Astrocyte of the cerebellum (primary cell): ENCODE measurements at regions not wholly inside any gene's neighbourhood (a gene's known extent, or its start where the extent isn't known, plus 50 kb on each side); places are given as distances from the start of the nearest gene placed in this dataset.
"Not testable (repeated sequence)": the region's sequence is repeated elsewhere in the genome, so short reads cannot be mapped to it uniquely, and the experiment has no call there.

ENCODE experiments used
- DNase-seq: peaks from one replicate; pipeline ENCODE4 v3.0.0-alpha.2; 2011; ENCODE audit warnings: low read depth
- H3K4me3 ChIP-seq: 2 replicates; pipeline ENCODE4 v1.5.1; 2011; ENCODE audit warnings: mild to moderate bottlenecking, low read depth, low read length, moderate library complexity
- CTCF ChIP-seq: IDR thresholded peaks from 2 replicates; pipeline ENCODE4 v1.5.1; 2012; ENCODE audit warnings: low read length, low read depth, moderate library complexity, mild to moderate bottlenecking; ENCODE audit errors: missing control alignments
- in situ Hi-C: cut with HindIII; loops from 2 replicates; pipeline ENCODE4 v1.10.0; 2017; ENCODE audit warnings: low sequenced_read_pairs

DNA sequence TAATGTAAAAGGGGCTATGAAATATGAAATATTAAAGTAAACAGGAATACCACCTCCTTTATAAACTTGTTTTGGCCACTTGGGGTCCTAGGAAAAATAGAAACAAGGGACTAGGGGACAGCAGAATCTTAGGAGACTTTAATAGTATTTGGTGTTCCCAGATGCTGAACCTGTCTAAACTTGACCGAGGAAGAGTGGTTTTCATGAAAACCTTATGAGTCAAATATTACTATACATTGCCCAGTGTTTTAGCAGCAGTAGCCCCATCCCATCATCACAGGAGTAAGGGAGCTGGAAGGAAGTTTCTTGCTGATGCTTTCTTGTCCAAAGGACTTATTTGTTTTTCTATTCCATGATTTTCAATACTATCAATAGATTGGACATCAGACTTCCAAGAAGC, 177.5 kb upstream of the CAND1 start:
- H3K4me3 ChIP-seq = no peak overlapping the region
- TF ChIP-seq CTCF = no peak
- no peak for DNase-seq
- in situ Hi-C loops = no loop called here

GRCh38 chr12:67092934-67093333, 176.2 kb upstream of the CAND1 start:
- in situ Hi-C loops, DNase-seq, H3K4me3 ChIP-seq: not testable (repeated sequence)

DNA sequence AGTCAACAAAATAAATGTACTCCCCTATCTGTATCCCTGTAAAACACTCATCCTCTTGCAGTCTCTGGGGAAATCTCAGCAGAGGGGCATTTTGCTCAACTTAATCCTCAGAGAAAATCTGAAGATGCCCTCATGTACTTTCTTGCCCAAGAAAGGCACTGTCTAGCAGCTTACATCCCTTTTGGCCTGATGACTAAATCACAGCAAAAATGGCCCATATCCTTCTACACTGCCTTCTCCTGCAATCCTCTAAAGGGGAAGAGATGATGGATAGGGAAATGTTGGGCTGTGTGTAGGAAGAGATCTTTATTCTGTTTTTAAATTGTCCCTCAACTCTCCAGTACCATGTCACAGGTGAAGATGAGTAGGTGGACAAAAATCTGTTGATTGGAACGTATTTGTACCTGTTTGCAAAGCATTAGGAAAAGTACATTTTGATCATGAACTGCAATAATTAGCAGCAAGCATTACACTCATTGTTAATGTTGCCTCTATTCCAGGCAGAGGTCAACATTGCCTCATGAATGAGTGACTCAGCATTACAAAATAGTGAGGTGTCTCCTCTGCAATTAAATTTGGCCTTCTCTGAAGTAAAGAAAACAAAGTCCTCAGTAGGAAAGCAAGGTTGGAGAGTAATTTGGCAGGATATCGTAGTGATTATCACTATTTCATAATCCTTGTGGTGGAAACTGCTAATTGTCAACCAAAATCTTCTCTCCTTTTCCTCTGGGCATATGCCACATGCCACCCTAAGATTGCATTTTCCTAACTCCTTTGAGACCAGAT, 172.4 kb upstream of the CAND1 start:
- no peak overlapping the region for H3K4me3 ChIP-seq
- no peak for TF ChIP-seq CTCF
- in situ Hi-C loops = no loop called here
- peak; percentile 15 for DNase-seq

DNA sequence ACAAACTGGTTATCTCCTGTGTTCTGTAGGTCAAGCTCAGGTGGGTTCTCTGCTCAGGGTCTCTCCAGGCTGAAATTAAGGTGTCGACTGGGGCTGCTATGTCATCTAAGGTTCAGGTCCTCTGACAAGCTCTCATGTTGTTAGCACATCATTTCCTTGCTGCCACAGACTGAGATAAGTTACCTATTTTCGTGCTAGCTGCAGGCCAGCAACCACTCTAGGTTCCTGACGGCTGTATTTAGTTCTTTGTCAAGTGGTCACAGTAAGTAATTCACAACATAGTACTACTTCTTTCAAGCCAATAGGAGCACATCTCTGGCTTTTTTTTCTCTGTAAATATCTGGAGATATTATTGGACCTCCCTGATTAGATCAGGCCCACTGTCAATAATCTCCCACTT, 169.3 kb upstream of the CAND1 start:
- H3K4me3 ChIP-seq = no peak overlapping the region
- no peak for TF ChIP-seq CTCF
- DNase-seq = no peak
- in situ Hi-C loops = no loop called here

- H3K4me3 ChIP-seq = no peak overlapping the region
- DNase-seq = no peak
- in situ Hi-C loops = no loop called here
- no peak for TF ChIP-seq CTCF
Observed at GRCh38 chr12:67103521-67103920, 165.6 kb upstream of the CAND1 start.

- in situ Hi-C loops = no loop called here
- no peak overlapping the region for H3K4me3 ChIP-seq
- DNase-seq = no peak
- no peak for TF ChIP-seq CTCF
Observed at GRCh38 chr12:67107235-67107634, 161.9 kb upstream of the CAND1 start.

DNA sequence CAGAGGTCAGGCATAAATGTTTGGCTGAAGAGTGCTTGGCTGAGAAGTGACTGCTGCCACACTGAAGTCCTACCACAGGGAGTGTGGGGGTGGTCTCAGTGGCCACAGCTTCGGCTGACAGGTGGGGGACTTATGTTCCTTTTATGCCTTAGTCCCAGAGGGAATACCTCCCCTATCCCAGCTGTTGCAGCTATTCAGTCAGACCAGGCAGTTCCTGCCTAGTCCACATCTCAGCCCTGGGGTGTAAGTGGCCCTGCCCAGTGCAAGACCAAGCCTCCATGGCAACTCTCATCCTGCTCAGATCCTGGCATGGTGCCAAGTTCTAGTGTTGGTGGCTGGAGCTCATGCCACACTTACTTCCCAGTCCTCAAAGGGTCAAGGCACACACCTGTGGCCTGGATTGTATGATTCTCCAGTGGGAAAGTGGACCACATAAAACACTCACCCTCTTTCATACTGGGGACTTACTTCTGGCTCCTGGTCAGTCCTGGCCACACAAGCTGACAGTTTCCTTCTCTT, 161.3 kb upstream of the CAND1 start:
- no peak for TF ChIP-seq CTCF
- DNase-seq = no peak
- H3K4me3 ChIP-seq = no peak overlapping the region
- in situ Hi-C loops = no loop called here

- not testable (repeated sequence) for H3K4me3 ChIP-seq, DNase-seq
- in situ Hi-C loops = loop anchor here (5.0 kb wide), 2 partner anchors 58 to 92 kb away; no protein-coding TSS in a partner anchor
Observed at GRCh38 chr12:67110345-67110744, 158.8 kb upstream of the CAND1 start.
